ENCODE measurements at regions not wholly inside any gene's neighbourhood (a gene's known extent, or its start where the extent isn't known, plus 50 kb on each side); places are given as distances from the start of the nearest gene placed in this dataset.

GRCh38 chr17:77420804-77421629 is 280.2 kb downstream of the SEC14L1 start:
- H3K4me1 Mint-ChIP-seq (ENCODE audit: unreplicated experiment) = peaks cover 44% of the 10 kb centered on the region
- no peak for TF ChIP-seq CTCF (IDR thresholded peaks at IDR 0.05; ENCODE audit: unreplicated experiment)

GRCh38 chr17:77421630-77421972 is 280.8 kb downstream of the SEC14L1 start:
- Mint-ChIP-seq H3K27ac (ENCODE audit: unreplicated experiment) (peak overlapping the region; percentile 81), H3K4me1 (ENCODE audit: unreplicated experiment) (peaks cover 49% of the 10 kb centered on the region), H3K36me3 (ENCODE audit: low read depth, unreplicated experiment) (no peaks in the 10 kb centered on the region), H3K9me3 (ENCODE audit: unreplicated experiment) (no peaks in the 10 kb centered on the region), H3K4me3 (ENCODE audit: unreplicated experiment) (peak overlapping the region; percentile 57), H3K27me3 (ENCODE audit: unreplicated experiment) (peaks cover 9% of the 10 kb centered on the region)
- DNase-seq (ENCODE audit: low spot score) = no peak
- no peak for TF ChIP-seq CTCF (IDR thresholded peaks at IDR 0.05; ENCODE audit: unreplicated experiment)

More at GRCh38 chr17:77420804-77421629, 280.2 kb downstream of the SEC14L1 start:
- Mint-ChIP-seq H3K27me3 (ENCODE audit: unreplicated experiment) (peaks cover 9% of the 10 kb centered on the region), H3K4me3 (ENCODE audit: unreplicated experiment) (peak overlapping the region; percentile 65), H3K36me3 (ENCODE audit: low read depth, unreplicated experiment) (no peaks in the 10 kb centered on the region), H3K9me3 (ENCODE audit: unreplicated experiment) (no peaks in the 10 kb centered on the region), H3K27ac (ENCODE audit: unreplicated experiment) (peak overlapping the region; percentile 81)
- peak; percentile 44 for DNase-seq (ENCODE audit: low spot score)

- H3K9me3 Mint-ChIP-seq (ENCODE audit: unreplicated experiment) = no peaks in the 10 kb centered on the region
- H3K27ac Mint-ChIP-seq (ENCODE audit: unreplicated experiment) = no peak overlapping the region
- peaks cover 4% of the 10 kb centered on the region for H3K36me3 Mint-ChIP-seq (ENCODE audit: low read depth, unreplicated experiment)
- peaks cover 53% of the 10 kb centered on the region for H3K4me1 Mint-ChIP-seq (ENCODE audit: unreplicated experiment)
- no peak for DNase-seq (ENCODE audit: low spot score)
- H3K4me3 Mint-ChIP-seq (ENCODE audit: unreplicated experiment) = no peak overlapping the region
- no peak for TF ChIP-seq CTCF (IDR thresholded peaks at IDR 0.05; ENCODE audit: unreplicated experiment)
- H3K27me3 Mint-ChIP-seq (ENCODE audit: unreplicated experiment) = peaks cover 13% of the 10 kb centered on the region
Measured at GRCh38 chr17:77422104-77422747, 281.5 kb downstream of the SEC14L1 start.

- Mint-ChIP-seq H3K27me3 (ENCODE audit: unreplicated experiment) (peaks cover 15% of the 10 kb centered on the region), H3K27ac (ENCODE audit: unreplicated experiment) (no peak overlapping the region), H3K36me3 (ENCODE audit: low read depth, unreplicated experiment) (peaks cover 4% of the 10 kb centered on the region), H3K9me3 (ENCODE audit: unreplicated experiment) (no peaks in the 10 kb centered on the region), H3K4me3 (ENCODE audit: unreplicated experiment) (peak overlapping the region; percentile 69), H3K4me1 (ENCODE audit: unreplicated experiment) (peaks cover 56% of the 10 kb centered on the region)
- DNase-seq (ENCODE audit: low spot score) = no peak
- no peak for TF ChIP-seq CTCF (IDR thresholded peaks at IDR 0.05; ENCODE audit: unreplicated experiment)
Measured at GRCh38 chr17:77422748-77423113, 282.0 kb downstream of the SEC14L1 start.
